ENCODE measurements at regions not wholly inside any gene's neighbourhood (a gene's known extent, or its start where the extent isn't known, plus 50 kb on each side); places are given as distances from the start of the nearest gene placed in this dataset.

- TF ChIP-seq TAF7 (tag; IDR thresholded peaks at IDR 0.05) = no peak
- no peak for TF ChIP-seq ZFX (CRISPR knock-in tag; IDR thresholded peaks at IDR 0.05)
- no peak for TF ChIP-seq NKRF (IDR thresholded peaks at IDR 0.05; ENCODE audit: borderline replicate concordance)
- no peak for TF ChIP-seq RHOXF2B (CRISPR knock-in tag; conservative IDR thresholded peaks at IDR 0.05)
- no peak for TF ChIP-seq CEBPB (tag; IDR thresholded peaks at IDR 0.05)
- TF ChIP-seq GATAD2A (IDR thresholded peaks at IDR 0.05) = no peak
- no peak for TF ChIP-seq MLX (CRISPR knock-in tag; conservative IDR thresholded peaks at IDR 0.05)
Observed at GRCh38 chr20:50388733-50389437, 121.3 kb upstream of the PTPN1 start.

Measured in K562 (cell line).